HepG2 (cell line): ENCODE measurements at regions not wholly inside any gene's neighbourhood (a gene's known extent, or its start where the extent isn't known, plus 50 kb on each side); places are given as distances from the start of the nearest gene placed in this dataset.

Source experiments
- CREB1 ChIP-seq, 2 experiments: fragments of 450-650 bp in 1 of 2; IDR thresholded peaks; 2 replicates each; pipeline ENCODE4 v1.6.1; 2016 to 2017; ENCODE audit warnings: control low read depth in 1 of 2, mild to moderate bottlenecking in 1 of 2, missing compliant biosample characterization in 1 of 2, missing genetic modification characterization in 1 of 2
- DMAP1 ChIP-seq: IDR thresholded peaks from 2 replicates; pipeline ENCODE4 v1.6.1; 2016
- ETV5 ChIP-seq: IDR thresholded peaks from 2 replicates; pipeline ENCODE4 v1.6.1; 2018; ENCODE audit warnings: missing biosample characterization, missing genetic modification reagents, inconsistent platforms, borderline replicate concordance
- ETV6 ChIP-seq: sonication (generic); formaldehyde crosslinking; conservative IDR thresholded peaks from 2 replicates; pipeline ENCODE4 v1.4.0; 2020; ENCODE audit warnings: missing genetic modification reagents
- FOSL2 ChIP-seq: sonication (generic); formaldehyde crosslinking; IDR thresholded peaks from 2 replicates; pipeline ENCODE4 v1.4.0; 2020; ENCODE audit warnings: missing genetic modification reagents
- HNRNPLL ChIP-seq: fragments of 200-400 bp; formaldehyde crosslinking; IDR thresholded peaks from 2 replicates; pipeline ENCODE4 v1.6.1; 2017; ENCODE audit warnings: mild to moderate bottlenecking, low read depth, low read length; ENCODE audit not compliant: poor library complexity, severe bottlenecking
- KLF11 ChIP-seq: IDR thresholded peaks from 2 replicates; pipeline ENCODE4 v1.6.1; 2016; ENCODE audit warnings: missing compliant biosample characterization
- MZF1 ChIP-seq: sonication (generic); formaldehyde crosslinking; IDR thresholded peaks from 2 replicates; pipeline ENCODE4 v1.8.1; 2023; ENCODE audit warnings: mild to moderate bottlenecking, missing genetic modification reagents, borderline replicate concordance
- NBN ChIP-seq: fragments of 450-650 bp; conservative IDR thresholded peaks from 2 replicates; pipeline ENCODE4 v1.6.1; 2017
- NFE2 ChIP-seq: sonication (generic); formaldehyde crosslinking; IDR thresholded peaks from 2 replicates; pipeline ENCODE4 v1.4.0; 2020; ENCODE audit warnings: missing genetic modification reagents
- NFE2L2 ChIP-seq: fragments of 150-350 bp; IDR thresholded peaks from 2 replicates; pipeline ENCODE4 v1.6.1; 2014; ENCODE audit warnings: low read length
- PHB2 ChIP-seq: fragments of 450-650 bp; IDR thresholded peaks from 2 replicates; pipeline ENCODE4 v1.6.1; 2018; ENCODE audit not compliant: partially characterized antibody
- RBM22 ChIP-seq: fragments of 200-400 bp; formaldehyde crosslinking; optimal IDR thresholded peaks from 2 replicates; pipeline ENCODE3; 2017; ENCODE audit warnings: mild to moderate bottlenecking, low read length, moderate library complexity
- STAT5B ChIP-seq: sonication (generic); formaldehyde crosslinking; IDR thresholded peaks from 2 replicates; pipeline ENCODE4 v1.4.0; 2020; ENCODE audit warnings: missing genetic modification reagents
- TEAD3 ChIP-seq: optimal IDR thresholded peaks from 2 replicates; pipeline ENCODE3; 2016; ENCODE audit warnings: borderline replicate concordance
- WIZ ChIP-seq: sonication (generic); formaldehyde crosslinking; IDR thresholded peaks from 2 replicates; pipeline ENCODE4 v1.5.1; 2020; ENCODE audit warnings: mild to moderate bottlenecking, missing genetic modification reagents
- ZFY ChIP-seq: sonication (generic); formaldehyde crosslinking; IDR thresholded peaks from 2 replicates; pipeline ENCODE4 v1.4.0; 2020; ENCODE audit warnings: missing genetic modification reagents
- ZNF549 ChIP-seq: sonication (generic); formaldehyde crosslinking; IDR thresholded peaks from 2 replicates; pipeline ENCODE4 v1.5.0; 2020; ENCODE audit warnings: missing genetic modification reagents
- ZNF589 ChIP-seq: sonication (generic); formaldehyde crosslinking; conservative IDR thresholded peaks from 2 replicates; pipeline ENCODE4 v1.8.0; 2022; ENCODE audit warnings: mild to moderate bottlenecking, moderate library complexity, missing genetic modification reagents
- ZNF780A ChIP-seq: sonication (generic); formaldehyde crosslinking; IDR thresholded peaks from 2 replicates; pipeline ENCODE4 v1.8.0; 2022; ENCODE audit warnings: mild to moderate bottlenecking, missing genetic modification reagents, moderate library complexity
- ZNF841 ChIP-seq: sonication (generic); formaldehyde crosslinking; IDR thresholded peaks from 2 replicates; pipeline ENCODE4 v1.8.1; 2023; ENCODE audit warnings: missing genetic modification reagents, borderline replicate concordance
- TF ChIP-seq, protein P1 (sequence below): sonication (generic); formaldehyde crosslinking; IDR thresholded peaks from 2 replicates; pipeline ENCODE4 v1.4.0; 2020; ENCODE audit warnings: mild to moderate bottlenecking, missing genetic modification reagents
- TF ChIP-seq, protein P2 (sequence below): sonication (generic); formaldehyde crosslinking; IDR thresholded peaks from 2 replicates; pipeline ENCODE4 v1.5.1; 2020; ENCODE audit warnings: missing genetic modification reagents, mild to moderate bottlenecking, borderline replicate concordance
- TF ChIP-seq, protein P3 (sequence below): sonication (generic); formaldehyde crosslinking; IDR thresholded peaks from 2 replicates; pipeline ENCODE4 v1.4.0; 2020; ENCODE audit warnings: missing genetic modification reagents, mild to moderate bottlenecking, borderline replicate concordance
- TF ChIP-seq, protein P4 (sequence below): sonication (generic); formaldehyde crosslinking; IDR thresholded peaks from 2 replicates; pipeline ENCODE4 v1.4.0; 2020; ENCODE audit warnings: mild to moderate bottlenecking, missing genetic modification reagents

DNA sequence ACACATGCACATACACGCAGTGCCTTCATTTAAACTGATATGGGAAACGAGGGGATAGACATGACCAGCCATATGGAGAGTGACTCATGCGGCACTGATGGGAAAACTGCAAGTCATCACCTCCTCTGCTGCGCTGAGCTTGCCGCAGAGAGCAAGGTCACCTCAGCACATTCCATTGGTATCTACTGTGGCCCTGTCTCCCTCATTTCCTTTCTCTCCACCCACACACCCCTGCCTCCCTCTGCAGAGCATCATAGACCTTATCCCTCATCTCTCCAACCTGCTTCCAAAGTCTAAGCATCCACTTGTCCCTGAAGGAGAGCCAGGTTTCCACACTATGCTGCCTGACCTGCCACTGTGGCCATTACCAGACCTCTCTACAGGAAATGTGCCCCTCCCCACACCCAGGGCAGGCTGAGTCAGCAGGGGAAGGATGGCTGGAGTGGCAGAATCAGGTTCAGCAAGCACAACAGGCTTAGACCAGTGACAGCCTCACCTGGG is 116.9 kb upstream of the SNX19 start (continued):
- TF ChIP-seq ZNF589 (no peak), RBM22 (no peak), ETV6 (CRISPR knock-in tag) (no peak), DMAP1 (CRISPR knock-in tag) (no peak), HNRNPLL (no peak), NFE2 (CRISPR knock-in tag) (peak; percentile 53; the same call in 1 of the 2 replicates), ETV5 (CRISPR knock-in tag) (no peak), ZNF549 (CRISPR knock-in tag) (no peak), WIZ (no peak), NFE2L2 (peak; percentile 90), ZNF841 (no peak), STAT5B (CRISPR knock-in tag) (no peak), PHB2 (no peak), NBN (no peak), ZNF780A (CRISPR knock-in tag) (no peak), KLF11 (CRISPR knock-in tag) (no peak), MZF1 (CRISPR knock-in tag) (no peak), FOSL2 (CRISPR knock-in tag) (peak; percentile 78), CREB1 (IDR thresholded peaks at IDR 0.05) (peak; percentile 19; the same call in 1 of the 2 replicates), CREB1 (CRISPR knock-in tag; IDR thresholded peaks at IDR 0.05) (no peak), ZFY (no peak), TEAD3 (CRISPR knock-in tag) (peak; percentile 16)
- TF ChIP-seq, protein P1, sequence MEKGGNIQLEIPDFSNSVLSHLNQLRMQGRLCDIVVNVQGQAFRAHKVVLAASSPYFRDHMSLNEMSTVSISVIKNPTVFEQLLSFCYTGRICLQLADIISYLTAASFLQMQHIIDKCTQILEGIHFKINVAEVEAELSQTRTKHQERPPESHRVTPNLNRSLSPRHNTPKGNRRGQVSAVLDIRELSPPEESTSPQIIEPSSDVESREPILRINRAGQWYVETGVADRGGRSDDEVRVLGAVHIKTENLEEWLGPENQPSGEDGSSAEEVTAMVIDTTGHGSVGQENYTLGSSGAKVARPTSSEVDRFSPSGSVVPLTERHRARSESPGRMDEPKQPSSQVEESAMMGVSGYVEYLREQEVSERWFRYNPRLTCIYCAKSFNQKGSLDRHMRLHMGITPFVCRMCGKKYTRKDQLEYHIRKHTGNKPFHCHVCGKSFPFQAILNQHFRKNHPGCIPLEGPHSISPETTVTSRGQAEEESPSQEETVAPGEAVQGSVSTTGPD (CRISPR knock-in tag): no peak
- TF ChIP-seq, protein P2, sequence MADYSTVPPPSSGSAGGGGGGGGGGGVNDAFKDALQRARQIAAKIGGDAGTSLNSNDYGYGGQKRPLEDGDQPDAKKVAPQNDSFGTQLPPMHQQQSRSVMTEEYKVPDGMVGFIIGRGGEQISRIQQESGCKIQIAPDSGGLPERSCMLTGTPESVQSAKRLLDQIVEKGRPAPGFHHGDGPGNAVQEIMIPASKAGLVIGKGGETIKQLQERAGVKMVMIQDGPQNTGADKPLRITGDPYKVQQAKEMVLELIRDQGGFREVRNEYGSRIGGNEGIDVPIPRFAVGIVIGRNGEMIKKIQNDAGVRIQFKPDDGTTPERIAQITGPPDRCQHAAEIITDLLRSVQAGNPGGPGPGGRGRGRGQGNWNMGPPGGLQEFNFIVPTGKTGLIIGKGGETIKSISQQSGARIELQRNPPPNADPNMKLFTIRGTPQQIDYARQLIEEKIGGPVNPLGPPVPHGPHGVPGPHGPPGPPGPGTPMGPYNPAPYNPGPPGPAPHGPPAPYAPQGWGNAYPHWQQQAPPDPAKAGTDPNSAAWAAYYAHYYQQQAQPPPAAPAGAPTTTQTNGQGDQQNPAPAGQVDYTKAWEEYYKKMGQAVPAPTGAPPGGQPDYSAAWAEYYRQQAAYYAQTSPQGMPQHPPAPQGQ (CRISPR knock-in tag): no peak
- TF ChIP-seq, protein P3, sequence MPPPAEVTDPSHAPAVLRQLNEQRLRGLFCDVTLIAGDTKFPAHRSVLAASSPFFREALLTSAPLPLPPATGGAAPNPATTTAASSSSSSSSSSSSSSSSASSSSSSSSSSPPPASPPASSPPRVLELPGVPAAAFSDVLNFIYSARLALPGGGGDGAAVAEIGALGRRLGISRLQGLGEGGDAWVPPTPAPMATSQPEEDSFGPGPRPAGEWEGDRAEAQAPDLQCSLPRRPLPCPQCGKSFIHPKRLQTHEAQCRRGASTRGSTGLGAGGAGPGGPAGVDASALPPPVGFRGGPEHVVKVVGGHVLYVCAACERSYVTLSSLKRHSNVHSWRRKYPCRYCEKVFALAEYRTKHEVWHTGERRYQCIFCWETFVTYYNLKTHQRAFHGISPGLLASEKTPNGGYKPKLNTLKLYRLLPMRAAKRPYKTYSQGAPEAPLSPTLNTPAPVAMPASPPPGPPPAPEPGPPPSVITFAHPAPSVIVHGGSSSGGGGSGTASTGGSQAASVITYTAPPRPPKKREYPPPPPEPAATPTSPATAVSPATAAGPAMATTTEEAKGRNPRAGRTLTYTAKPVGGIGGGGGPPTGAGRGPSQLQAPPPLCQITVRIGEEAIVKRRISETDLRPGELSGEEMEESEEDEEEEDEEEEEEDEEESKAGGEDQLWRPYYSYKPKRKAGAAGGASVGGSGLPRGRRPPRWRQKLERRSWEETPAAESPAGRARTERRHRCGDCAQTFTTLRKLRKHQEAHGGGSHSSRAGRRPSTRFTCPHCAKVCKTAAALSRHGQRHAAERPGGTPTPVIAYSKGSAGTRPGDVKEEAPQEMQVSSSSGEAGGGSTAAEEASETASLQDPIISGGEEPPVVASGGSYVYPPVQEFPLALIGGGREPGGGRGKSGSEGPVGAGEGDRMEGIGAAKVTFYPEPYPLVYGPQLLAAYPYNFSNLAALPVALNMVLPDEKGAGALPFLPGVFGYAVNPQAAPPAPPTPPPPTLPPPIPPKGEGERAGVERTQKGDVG: no peak
- TF ChIP-seq, protein P4, sequence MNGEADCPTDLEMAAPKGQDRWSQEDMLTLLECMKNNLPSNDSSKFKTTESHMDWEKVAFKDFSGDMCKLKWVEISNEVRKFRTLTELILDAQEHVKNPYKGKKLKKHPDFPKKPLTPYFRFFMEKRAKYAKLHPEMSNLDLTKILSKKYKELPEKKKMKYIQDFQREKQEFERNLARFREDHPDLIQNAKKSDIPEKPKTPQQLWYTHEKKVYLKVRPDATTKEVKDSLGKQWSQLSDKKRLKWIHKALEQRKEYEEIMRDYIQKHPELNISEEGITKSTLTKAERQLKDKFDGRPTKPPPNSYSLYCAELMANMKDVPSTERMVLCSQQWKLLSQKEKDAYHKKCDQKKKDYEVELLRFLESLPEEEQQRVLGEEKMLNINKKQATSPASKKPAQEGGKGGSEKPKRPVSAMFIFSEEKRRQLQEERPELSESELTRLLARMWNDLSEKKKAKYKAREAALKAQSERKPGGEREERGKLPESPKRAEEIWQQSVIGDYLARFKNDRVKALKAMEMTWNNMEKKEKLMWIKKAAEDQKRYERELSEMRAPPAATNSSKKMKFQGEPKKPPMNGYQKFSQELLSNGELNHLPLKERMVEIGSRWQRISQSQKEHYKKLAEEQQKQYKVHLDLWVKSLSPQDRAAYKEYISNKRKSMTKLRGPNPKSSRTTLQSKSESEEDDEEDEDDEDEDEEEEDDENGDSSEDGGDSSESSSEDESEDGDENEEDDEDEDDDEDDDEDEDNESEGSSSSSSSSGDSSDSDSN (CRISPR knock-in tag): no peak
